Testis (tissue), 2 donors: ENCODE measurements at regions not wholly inside any gene's neighbourhood (a gene's known extent, or its start where the extent isn't known, plus 50 kb on each side); places are given as distances from the start of the nearest gene placed in this dataset.
A peak's percentile ranks its signal among the peaks of the same experiment; 100 is the strongest.

Experiments used
- POLR2A ChIP-seq: fragments of 450-650 bp; IDR thresholded peaks from one replicate; pipeline ENCODE4 v1.6.1; 2017; ENCODE audit warnings: antibody characterized with exemption, mild to moderate bottlenecking, moderate library complexity
- TF ChIP-seq, protein P1 (sequence below), 3 experiments: fragments of 450-650 bp in 2 of 3; fragments of 200-600 bp in 1 of 3; sonication (generic) in 1 of 3; IDR thresholded peaks; one replicate each; pipeline ENCODE4 v1.5.1; 2016 to 2019; ENCODE audit warnings: antibody characterized with exemption in 3 of 3, mild to moderate bottlenecking in 2 of 3, moderate library complexity in 1 of 3

GRCh38 chr1:200258447-200259375, 151.1 kb downstream of the ZNF281 start:
- TF ChIP-seq, protein P1, sequence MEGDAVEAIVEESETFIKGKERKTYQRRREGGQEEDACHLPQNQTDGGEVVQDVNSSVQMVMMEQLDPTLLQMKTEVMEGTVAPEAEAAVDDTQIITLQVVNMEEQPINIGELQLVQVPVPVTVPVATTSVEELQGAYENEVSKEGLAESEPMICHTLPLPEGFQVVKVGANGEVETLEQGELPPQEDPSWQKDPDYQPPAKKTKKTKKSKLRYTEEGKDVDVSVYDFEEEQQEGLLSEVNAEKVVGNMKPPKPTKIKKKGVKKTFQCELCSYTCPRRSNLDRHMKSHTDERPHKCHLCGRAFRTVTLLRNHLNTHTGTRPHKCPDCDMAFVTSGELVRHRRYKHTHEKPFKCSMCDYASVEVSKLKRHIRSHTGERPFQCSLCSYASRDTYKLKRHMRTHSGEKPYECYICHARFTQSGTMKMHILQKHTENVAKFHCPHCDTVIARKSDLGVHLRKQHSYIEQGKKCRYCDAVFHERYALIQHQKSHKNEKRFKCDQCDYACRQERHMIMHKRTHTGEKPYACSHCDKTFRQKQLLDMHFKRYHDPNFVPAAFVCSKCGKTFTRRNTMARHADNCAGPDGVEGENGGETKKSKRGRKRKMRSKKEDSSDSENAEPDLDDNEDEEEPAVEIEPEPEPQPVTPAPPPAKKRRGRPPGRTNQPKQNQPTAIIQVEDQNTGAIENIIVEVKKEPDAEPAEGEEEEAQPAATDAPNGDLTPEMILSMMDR (IDR thresholded peaks at IDR 0.05) = peak in 1 of 3 experiments; percentile 48
- TF ChIP-seq POLR2A = no peak
